ENCODE measurements at regions not wholly inside any gene's neighbourhood (a gene's known extent, or its start where the extent isn't known, plus 50 kb on each side); places are given as distances from the start of the nearest gene placed in this dataset.

- ChIA-PET CTCF (ENCODE audit: partially characterized antibody) (interaction anchor here (0.6 to 5.0 kb wide), 29 partner anchors 8 to 507 kb away, joined by 3 to 49 read pairs (median 4); no protein-coding TSS in a partner anchor), POLR2A (ENCODE audit: partially characterized antibody) (interaction anchor here (1.5 kb wide), 1 partner anchor 13 kb away, joined by 4 read pairs; no protein-coding TSS in a partner anchor)
- Histone ChIP-seq H4K91ac (replicated peaks; ENCODE audit: insufficient read length, low read length) (no peak overlapping the region), H3K4ac (replicated peaks; ENCODE audit: insufficient read length, low read depth, low read length) (no peak overlapping the region), H2BK120ac (replicated peaks; ENCODE audit: low read depth, low read length) (no peak overlapping the region), H3K23ac (ENCODE audit: insufficient read length) (no peak overlapping the region), H4K8ac (ENCODE audit: extremely low read depth, insufficient read depth, low read length) (no peak overlapping the region), H3K14ac (ENCODE audit: insufficient read length) (no peak overlapping the region), H3K4me2 (ENCODE audit: insufficient read depth in 1 of 2, low read depth in 2 of 2, low read length in 2 of 2) (no peak overlapping the region), H4K20me1 (replicated peaks in 1 of 2; ENCODE audit: control insufficient read depth in 1 of 2, insufficient read depth in 2 of 2, low read length in 2 of 2) (peaks cover 0 to 4% of the 10 kb centered on the region in 2 experiments), H2BK5ac (ENCODE audit: low read depth, low read length) (no peak overlapping the region), H2AK5ac (ENCODE audit: low read depth, low read length) (no peak overlapping the region; the same call in 1 of the 2 replicates), H3K4me1 (replicated peaks in 1 of 4; ENCODE audit: control insufficient read depth in 3 of 4, insufficient read depth in 4 of 4, low read length in 3 of 4) (peaks cover 0 to 7% (median 0%) of the 10 kb centered on the region in 4 experiments; a peak in 1 of 7 replicates), H3K9ac (replicated peaks in 1 of 4; ENCODE audit: extremely low read depth in 1 of 4, low read depth in 3 of 4, low read length in 3 of 4) (no peak overlapping the region), H3K18ac (ENCODE audit: extremely low read depth, low read length) (no peak overlapping the region), H3K9me3 (ENCODE audit: insufficient read depth in 2 of 2, low read depth in 1 of 2, low read length in 1 of 2) (no peaks in the 10 kb centered on the region; a peak in 1 of 4 replicates), H3K23me2 (ENCODE audit: low read depth, low read length) (peaks cover 13% of the 10 kb centered on the region; the same call in 1 of the 2 replicates), H3K79me2 (ENCODE audit: control insufficient read depth in 1 of 2, insufficient read depth in 2 of 2, low read length in 2 of 2) (no peaks in the 10 kb centered on the region), H3K36me3 (ENCODE audit: control insufficient read depth in 2 of 4, insufficient read depth in 4 of 4, low read length in 3 of 4) (no peaks in the 10 kb centered on the region), H3K79me1 (ENCODE audit: low read depth, low read length) (no peaks in the 10 kb centered on the region), H2BK20ac (ENCODE audit: low read length) (peak overlapping the region; percentile 15; the same call in 1 of the 2 replicates), H3K27me3 (replicated peaks in 1 of 4; ENCODE audit: control insufficient read depth in 3 of 4, extremely low read depth in 1 of 4, insufficient read depth in 3 of 4, low read length in 3 of 4) (peaks cover 0 to 2% (median 0%) of the 10 kb centered on the region in 4 experiments; a peak in 1 of 7 replicates), H2BK12ac (ENCODE audit: low read depth, low read length) (no peak overlapping the region), H3K56ac (replicated peaks; ENCODE audit: insufficient read length, low read depth, low read length) (no peak overlapping the region), H4K5ac (ENCODE audit: insufficient read length, low read depth, low read length) (no peak overlapping the region), H3K27ac (ENCODE audit: low read depth, low read length) (no peak overlapping the region), H2AFZ (ENCODE audit: low read length) (no peak overlapping the region), H2BK15ac (ENCODE audit: low read length) (0 out of 2 replicates have a peak overlapping the region, but pooled peaks have one; percentile 53), H3K4me3 (ENCODE audit: extremely low read depth in 1 of 4, insufficient read depth in 2 of 4, low read depth in 3 of 4, low read length in 4 of 4) (no peak overlapping the region)
- FAIRE-seq (no peak), DNase-seq (ENCODE audit: low read depth in 1 of 2, low spot score in 2 of 2) (no peak)
- TF ChIP-seq CEBPB (IDR thresholded peaks at IDR 0.05; ENCODE audit: low read depth, low read length) (no peak), ATF3 (IDR thresholded peaks at IDR 0.05; ENCODE audit: insufficient read depth, low read depth, low read length) (no peak)
- WGBS, 2 experiments (ENCODE audit: extremely low coverage in 1 of 2, insufficient coverage in 1 of 2, insufficient read length in 1 of 2, insufficient replicate concordance in 2 of 2, low coverage in 1 of 2, low lambda C conversion rate in 2 of 2, missing lambda C conversion rate in 1 of 2), result 88% methylated on average over 12 of the region's 12 CpGs; no CpG with 5 or more reads in 1 of the 2 experiments
These were observed 80.6 kb downstream of the LSM3 start for GRCh38 chr3:14258906-14259904.

Data from H1 (cell line).